ENCODE measurements at regions not wholly inside any gene's neighbourhood (a gene's known extent, or its start where the extent isn't known, plus 50 kb on each side); places are given as distances from the start of the nearest gene placed in this dataset.
"Not testable (repeated sequence)": the region's sequence is repeated elsewhere in the genome, so short reads cannot be mapped to it uniquely, and the experiment has no call there.

DNA sequence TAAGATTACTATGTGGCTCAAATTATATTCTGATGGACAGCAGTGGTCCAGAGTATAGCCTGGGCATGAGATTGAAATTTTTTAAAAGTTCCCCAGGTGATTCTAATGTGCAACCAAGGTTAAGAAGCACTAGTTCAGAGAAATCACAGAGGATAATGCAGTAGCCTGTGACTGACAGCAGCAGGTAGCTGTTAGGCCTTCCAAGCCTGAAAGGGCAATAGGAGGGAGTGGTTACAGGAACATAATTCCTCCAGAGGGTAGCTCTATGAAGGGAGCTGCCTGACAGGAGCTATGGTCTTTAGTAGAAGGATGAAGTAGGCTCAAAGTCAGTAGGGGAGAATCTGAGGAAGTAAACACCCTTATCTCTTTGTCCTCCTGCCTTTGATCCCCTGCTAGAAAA lies 342.9 kb upstream of the PPP2R3A start:
- DNase-seq (ENCODE audit: low spot score in 2 of 2): no peak
- no peak for FAIRE-seq

DNA sequence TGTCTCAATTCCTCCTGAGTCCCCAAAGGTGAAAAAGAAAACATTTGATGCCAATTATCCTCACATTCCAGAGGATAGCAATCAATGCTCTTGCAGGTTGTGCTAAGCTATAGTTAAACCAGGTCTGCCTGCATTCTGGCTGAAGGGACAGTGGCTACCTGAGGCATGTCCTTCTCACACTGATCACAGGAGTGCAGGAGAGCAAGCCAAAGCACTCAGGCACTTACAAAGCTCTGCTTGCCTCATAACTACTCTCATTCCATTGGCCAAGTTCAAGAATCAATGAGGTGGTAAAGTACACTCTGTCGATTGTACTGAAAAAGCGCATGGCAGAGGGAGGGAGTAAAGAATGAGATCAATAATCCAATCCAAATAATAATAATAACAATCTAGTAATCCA lies 342.0 kb upstream of the PPP2R3A start:
- no peak for FAIRE-seq
- no peak for DNase-seq (ENCODE audit: low spot score in 2 of 2)

DNA sequence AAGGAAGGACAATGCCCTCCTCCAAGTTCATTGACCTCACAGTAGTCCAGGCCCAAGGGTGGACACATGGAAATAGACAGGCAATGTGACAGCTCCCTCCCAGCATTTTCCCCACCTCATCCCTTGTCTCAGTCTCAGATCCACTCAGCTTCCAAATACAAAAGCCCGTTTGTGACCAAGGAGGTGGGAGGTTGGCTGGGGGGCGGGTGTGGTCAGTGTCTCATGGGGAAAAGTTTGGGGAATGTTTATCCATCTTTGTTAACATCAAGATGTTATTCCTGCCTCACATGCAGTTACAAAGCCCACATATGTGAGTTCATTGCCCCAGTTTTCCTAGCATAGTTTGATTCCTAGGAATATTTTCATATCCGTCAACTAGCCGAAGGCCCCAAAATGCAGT lies 338.5 kb upstream of the PPP2R3A start:
- FAIRE-seq: no peak
- DNase-seq (ENCODE audit: low spot score in 2 of 2): no peak

DNA sequence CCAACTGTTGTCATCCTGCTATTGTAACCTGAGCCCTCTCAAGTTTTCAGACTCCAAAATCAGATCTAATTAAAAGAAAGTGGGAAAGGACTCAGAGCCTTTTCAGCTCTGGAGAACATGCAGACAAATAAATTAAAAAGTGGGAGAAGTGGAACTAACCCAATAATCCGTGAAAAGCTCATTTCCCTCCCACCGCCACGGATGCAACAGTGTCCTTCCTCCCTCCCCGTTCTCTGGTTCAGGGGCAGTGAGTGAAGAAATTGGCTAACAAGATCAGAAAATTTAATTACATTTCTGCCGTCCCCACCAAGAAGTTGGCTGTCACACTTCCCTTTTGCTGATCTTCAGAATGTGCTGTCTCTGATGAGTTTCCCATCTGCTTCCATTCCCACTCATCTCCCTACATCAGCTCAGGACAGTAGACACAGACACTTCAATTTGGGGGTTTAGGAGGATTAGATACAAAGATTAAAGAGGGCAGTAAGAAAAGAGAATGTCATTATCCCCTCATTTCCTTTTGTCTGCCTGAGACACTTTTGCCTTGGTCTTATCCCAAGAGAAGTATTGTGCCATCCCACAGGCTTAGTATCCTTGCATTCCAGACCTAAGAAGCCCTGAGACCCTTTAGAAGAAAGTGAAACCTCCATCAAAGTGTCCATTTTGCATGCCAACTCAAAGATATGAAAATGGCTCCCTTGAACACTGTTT lies 335.7 kb upstream of the PPP2R3A start:
- DNase-seq (ENCODE audit: low spot score in 2 of 2) (no peak), FAIRE-seq (no peak)

DNA sequence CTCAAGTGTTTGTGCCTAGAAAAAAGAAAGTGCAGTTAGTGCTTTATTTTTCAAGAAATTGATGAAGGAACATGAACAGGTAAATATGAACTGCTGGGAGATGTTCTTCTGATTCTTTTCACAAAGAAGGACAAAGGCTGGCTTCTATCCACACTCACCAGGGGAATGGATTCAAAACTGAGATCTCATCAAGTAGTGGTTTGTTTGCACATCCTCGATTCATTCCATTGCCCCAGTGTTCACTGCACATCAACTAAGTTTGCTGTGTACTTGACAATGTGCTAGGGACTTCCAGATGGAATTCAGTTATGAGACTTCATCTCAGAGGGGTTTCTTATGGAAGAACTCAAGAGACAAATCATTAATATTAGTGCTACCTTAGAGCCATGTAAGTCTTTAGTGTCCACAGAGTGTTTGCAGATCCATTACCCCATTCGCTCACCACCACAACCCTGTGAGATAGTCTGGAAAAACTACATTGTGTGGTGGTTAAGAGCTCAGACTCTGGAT lies 332.9 kb upstream of the PPP2R3A start:
- no peak for FAIRE-seq
- no peak for DNase-seq (ENCODE audit: low spot score in 2 of 2)

DNA sequence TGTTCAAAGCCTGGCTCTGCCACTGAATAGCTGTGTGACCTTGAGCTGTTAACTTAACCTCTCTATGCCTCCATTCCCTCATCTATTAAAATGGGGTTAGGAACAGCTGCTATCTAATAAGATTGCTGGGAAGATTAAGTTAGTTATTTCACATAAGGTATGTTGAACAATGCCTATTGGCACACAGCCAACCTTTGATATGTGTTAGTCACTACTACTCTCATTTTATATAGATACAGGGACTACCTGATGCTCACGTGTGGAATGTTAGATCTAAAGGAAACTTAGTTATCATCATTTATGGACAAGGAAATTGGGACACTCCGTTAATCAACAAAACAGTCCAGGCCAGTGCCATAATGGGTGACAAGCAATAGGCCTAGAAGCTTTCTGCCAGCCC lies 332.4 kb upstream of the PPP2R3A start:
- DNase-seq (ENCODE audit: low spot score in 2 of 2) (no peak), FAIRE-seq (no peak)

DNA sequence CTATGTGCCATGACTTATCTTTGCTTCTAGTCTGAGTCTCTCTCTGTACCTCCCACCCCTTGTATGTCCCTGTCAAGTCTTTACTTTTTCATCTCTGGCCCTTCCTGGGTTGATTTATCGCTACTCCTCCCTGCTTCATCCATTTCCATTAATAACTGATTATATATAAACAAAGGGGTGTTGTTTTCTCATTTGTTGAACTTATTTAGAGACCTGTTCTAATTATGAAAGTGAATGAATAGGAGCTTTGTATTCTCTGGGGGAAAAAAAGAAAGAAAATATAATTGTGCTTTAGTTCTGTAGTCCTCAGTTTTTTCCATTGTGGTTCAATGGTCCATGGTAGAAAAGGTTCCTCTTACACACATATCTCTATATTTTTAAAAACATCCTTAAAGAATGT lies 328.9 kb upstream of the PPP2R3A start:
- no peak for DNase-seq (ENCODE audit: low spot score in 2 of 2)
- no peak for FAIRE-seq

DNA sequence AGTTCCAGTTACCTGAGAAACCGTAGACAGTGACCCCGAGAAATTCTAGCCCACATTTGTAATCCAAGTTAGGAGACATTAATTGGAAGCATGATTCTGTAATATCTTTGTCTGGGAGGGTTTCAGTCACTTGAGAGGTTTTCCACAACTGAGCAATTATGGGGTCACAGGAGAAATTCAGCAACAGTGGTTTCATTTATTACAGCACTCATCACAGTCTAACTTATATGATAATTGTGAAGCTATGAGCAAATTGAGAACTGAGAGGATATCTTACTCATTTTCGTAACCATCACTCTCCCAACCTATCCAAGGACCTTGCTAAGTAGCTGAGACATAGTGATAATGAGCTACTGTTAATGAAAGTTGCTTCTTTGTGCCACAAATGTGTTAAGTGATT lies 328.5 kb upstream of the PPP2R3A start:
- FAIRE-seq (no peak), DNase-seq (ENCODE audit: low spot score in 2 of 2) (no peak)

DNA sequence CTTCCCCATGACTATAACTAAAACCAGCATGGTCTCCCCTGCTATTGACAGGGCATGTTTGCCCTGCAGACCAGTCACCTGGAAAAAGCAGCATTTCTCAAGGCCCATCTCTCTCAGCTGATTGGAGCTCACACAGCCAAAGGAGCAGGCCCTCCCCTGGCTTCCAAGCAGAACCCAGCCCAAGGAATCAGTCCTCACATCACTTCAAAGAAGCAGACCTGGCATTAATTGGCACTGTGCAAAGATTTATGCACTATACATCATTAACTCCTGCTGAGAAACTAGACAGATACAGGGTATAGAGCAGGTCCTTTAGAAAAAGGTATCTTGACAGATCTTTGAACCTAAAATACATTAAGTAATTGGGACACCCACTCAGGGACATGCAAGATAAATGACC lies 323.8 kb upstream of the PPP2R3A start:
- DNase-seq (ENCODE audit: low spot score in 2 of 2): no peak
- no peak for FAIRE-seq

DNA sequence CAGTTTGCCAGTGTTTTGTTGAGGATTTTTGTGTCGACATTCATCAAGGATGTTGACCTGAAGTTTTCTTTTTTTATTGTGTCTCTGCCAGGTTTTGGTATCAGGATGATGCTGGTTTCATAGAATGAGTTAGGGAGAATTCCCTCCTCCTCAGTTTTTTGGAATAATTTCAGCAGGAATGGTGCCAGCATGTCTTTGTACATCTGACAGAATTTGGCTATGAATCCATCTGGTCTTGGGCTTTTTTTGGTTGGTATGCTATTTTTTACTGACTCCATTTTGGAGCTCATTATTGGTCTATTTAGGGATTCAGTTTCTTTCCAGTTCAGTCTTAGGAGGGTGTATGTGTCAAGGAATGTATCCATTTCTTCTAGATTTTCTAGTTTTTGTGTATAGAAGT lies 320.0 kb upstream of the PPP2R3A start:
- FAIRE-seq: no peak
- no peak for DNase-seq (ENCODE audit: low spot score in 2 of 2)

DNA sequence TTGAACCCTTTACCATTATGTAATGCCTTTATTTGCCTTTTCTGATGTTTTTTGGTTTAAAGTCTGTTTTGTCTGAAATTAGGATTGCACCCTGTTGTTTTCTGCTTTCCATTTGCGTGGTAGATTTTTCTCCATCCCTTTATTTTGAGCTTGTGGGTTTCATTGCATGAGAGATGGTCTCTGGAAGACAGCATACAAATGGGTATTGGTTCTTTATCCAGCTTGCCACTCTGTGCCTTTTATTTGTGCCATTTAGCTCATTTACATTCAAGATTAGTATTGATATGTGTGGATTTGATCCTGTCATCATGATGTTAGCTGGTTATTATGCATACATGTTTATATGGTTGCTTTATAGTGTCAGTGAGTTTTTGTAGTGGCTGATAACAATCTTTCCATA lies 318.7 kb upstream of the PPP2R3A start:
- DNase-seq (ENCODE audit: low spot score in 2 of 2): no peak
- no peak for FAIRE-seq

DNA sequence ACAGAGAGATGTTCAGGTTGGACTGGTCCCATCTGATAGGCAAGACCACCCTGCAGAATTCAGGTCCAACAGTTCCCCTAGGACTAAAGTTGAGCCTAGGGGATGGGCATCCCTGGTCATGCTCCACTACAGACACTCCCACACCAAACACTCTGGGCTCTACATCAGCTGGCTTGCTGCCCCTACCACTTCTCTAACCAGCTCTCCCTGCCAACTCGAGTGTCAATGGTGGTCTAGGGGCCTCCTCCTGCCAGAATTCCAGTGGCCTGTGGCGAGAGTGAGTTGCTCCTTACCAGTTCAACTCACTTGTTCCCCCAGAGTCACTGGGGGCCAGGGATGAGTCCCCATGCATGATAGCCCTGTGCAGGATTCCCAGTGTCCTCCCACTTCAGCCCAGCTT lies 316.2 kb upstream of the PPP2R3A start:
- DNase-seq (ENCODE audit: low spot score in 2 of 2) (no peak), FAIRE-seq (no peak)

DNA sequence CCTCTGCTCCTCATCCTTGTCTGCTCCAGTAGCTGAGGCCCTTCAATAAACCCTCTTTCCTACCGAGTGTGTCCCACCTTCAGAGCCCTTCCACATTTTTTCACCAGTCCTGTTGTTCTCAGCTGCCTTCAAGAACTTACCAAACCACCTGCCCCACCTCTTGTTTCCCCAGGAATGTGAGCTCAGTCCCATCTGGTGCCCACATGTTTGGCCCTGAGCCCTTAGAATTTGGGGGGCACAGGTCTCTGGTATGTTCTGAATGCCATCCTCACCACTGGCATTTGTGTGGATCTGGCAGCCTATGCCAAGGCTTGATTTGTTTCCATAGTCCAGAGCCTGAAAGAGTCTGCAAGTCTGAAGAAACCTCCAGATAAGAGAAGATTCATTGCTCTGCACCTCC lies 315.2 kb upstream of the PPP2R3A start:
- no peak for FAIRE-seq

DNA sequence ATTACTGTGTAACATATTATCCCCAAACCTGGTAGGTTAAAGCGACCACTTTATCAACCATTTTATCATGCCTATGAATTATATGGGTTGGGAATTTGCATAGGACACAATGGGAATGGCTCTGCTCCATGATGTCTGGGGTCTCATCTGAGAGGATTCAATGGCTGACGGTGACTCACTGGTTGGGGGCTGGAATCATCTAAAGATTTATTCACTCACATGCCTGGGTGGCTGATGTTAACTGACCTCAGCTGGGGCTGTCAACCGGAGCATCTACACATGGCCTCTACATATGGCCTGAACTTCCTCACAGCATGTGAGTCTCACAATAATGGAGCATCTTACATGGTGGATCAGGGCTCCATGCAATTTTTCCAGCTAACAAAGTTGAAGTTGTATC lies 313.1 kb upstream of the PPP2R3A start:
- no peak for DNase-seq (ENCODE audit: low spot score in 2 of 2)
- no peak for FAIRE-seq

More for the DNA sequence above, 315.2 kb upstream of the PPP2R3A start:
- no peak for DNase-seq (ENCODE audit: low spot score in 2 of 2)

DNA sequence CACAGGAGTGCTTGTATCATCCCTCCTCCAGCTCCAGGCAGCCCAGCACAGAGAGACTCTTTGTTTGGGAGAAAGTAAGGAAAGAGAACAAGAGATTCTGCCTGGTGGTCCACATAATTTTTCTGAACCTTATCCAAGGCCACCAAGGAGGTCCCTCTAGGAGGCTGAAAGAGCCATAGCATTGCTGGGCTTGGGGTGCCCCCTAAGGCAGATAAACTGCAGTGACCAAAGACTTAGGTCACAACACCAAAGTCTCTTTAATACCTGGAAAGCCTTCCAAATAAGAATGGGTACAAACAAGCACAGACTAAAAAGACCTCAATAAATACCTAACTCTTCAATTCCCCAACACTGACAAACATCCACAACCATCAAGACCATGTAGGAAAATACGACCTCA lies 310.2 kb upstream of the PPP2R3A start:
- no peak for DNase-seq (ENCODE audit: low spot score in 2 of 2)
- no peak for FAIRE-seq

DNA sequence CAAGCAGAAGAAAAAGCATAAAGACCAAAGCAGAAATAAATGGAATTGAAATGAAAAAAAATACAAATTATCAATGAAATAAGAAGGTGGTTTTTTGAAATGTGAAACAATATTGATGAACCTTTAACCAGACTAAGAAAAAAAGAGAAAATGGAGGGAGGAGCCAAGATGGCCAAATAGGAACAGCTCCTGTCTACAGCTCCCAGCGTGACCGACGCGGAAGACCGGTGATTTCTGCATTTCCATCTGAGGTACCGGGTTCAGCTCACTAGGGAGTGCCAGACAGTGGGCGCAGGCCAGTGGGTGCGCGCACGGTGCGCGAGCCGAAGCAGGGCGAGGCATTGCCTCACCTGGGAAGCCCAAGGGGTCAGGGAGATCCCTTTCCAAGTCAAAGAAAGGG lies 307.1 kb upstream of the PPP2R3A start:
- FAIRE-seq; DNase-seq (ENCODE audit: low spot score in 2 of 2): not testable (repeated sequence)

DNA sequence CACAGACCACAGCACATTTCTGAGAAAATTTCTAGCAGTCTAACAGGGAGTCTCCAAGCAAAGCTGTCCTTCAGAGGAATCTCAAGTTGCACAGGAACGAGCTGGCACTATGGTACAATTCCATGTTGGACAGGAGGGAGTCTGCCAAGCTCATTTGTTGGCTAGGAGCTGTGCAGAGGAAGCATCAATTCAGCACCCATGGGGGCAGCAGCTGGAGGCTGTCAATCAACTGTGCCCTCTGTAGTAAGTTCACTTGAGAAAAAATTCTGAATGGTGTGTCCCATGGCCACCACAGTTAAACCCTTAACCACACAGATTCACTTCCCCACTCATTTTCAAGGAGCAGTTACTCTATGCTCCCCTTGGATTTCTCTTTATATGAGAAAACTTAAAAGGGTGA lies 298.5 kb upstream of the PPP2R3A start:
- no peak for FAIRE-seq

DNA sequence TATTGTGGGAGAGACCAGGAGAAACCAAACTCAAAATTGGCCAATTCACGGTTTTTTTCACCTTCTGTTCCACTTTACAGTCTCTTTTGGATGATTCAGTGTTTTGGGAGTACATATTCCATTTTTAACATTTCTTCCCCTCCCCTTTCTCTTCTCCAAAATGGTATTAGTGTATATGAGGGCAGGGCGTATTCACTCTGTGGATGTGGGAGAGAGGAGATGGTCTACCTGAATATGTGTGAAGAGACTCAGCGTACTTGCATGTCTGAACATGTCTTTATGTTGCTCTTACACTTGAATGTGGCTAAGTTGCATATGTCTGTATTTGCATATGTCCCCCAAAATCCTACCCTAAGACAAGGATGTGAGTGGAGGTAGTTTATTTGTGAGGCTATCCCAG lies 291.0 kb upstream of the PPP2R3A start:
- DNase-seq (ENCODE audit: low spot score in 2 of 2): no peak
- no peak for FAIRE-seq

More for the DNA sequence above, 298.5 kb upstream of the PPP2R3A start:
- no peak for DNase-seq (ENCODE audit: low spot score in 2 of 2)

DNA sequence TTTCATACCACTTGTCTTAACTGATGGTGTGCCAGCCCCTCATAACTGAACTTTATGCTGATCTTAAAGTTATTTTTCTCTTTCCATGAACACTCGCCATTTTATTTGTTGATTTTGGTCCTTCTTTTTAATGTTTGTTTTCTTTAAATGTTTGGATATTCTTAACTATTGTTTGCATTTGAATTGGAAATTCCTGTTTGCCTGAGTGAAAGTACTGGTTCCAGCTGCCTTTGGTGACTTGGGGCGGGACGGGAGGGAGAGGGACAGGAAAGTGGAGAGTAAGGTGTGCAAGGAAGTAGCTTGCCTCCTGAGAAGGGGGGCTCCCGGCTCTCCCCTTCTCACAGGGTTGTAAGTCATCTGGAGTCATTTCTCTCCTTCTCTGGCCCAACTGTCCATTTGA lies 287.1 kb upstream of the PPP2R3A start:
- FAIRE-seq: no peak
- DNase-seq (ENCODE audit: low spot score in 2 of 2): no peak

DNA sequence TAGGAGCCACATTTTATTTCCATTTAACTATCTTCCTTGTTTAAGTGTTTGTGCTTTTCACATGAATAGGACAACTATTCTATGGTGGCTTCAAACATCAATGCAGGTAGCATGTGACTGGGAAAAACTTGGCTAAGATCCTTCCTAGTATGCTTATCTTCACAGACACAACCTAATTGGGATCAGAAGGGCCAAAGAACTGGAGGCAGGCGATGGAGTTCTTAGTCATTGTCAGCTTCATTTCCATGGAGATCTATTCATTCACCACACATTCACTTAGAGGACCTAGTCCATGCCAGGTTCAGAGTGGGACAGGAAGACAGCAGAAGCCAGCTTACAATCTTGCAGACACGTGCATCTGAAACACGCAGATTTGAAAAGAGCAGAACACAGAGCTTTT lies 277.5 kb upstream of the PPP2R3A start:
- FAIRE-seq: no peak
- no peak for DNase-seq (ENCODE audit: low spot score in 2 of 2)

DNA sequence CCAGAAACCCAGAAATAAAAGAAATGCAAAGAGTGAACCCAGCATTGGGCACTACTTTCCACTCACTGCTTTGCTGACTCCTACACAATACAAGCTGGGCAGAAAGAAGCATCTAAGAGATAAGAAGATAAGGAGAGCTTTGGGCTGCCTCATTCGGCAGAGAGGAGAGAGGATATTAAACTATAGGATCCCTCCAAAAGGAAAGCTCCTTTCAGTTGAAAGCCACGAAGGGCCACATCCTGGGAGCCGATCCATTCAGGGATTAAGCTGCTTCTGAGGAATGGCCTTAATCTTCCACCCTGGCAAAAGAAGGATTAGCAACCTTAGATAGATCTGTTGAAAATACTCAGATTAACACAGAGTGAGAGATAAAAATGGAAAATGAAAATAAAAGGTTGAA lies 274.9 kb upstream of the PPP2R3A start:
- DNase-seq (ENCODE audit: low spot score in 2 of 2) (no peak), FAIRE-seq (no peak)

DNA sequence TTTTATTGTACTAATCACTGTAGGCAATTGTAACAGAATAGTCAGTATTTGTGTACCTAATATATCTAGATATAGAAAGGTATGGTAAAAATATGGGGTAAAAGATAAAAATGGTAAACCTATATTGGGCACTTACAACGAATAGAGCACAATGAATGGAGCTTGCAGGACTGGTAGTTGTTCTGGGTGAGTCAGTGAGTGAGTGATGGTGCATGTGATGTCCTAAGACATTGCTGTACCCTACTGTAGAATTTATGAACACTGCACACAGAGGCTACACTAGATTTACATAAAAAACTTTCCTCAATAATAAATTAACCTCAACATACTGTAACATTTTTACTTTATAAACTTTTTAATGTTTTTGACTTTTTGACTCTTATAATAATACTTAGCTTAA lies 274.3 kb upstream of the PPP2R3A start:
- DNase-seq (ENCODE audit: low spot score in 2 of 2) (no peak), FAIRE-seq (no peak)

DNA sequence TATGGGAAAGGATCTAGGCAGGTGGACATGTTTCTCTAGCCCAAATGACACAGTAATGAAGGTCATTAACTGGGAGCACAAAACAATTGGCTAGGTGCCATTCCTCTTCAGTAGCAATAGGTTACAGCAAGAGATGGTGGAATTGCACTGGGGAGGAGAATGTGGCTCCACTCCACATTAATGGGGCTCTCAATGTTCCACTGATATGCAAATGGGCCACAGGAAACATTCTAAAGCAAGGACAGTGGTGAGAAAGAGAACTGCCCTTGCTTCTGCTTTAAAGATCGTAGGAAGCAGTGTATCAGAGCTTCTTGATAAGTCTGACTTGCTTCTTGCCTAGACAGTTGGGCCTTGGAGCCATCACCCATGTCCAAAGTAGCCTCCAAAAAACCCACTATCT lies 271.4 kb upstream of the PPP2R3A start:
- DNase-seq (ENCODE audit: low spot score in 2 of 2) (no peak), FAIRE-seq (no peak)

Data from frontal cortex (tissue), 3 donors.